NOMO-1 treated with DMSO at 0.1 percent for 48 hours (cell line): ENCODE measurements at regions not wholly inside any gene's neighbourhood (a gene's known extent, or its start where the extent isn't known, plus 50 kb on each side); places are given as distances from the start of the nearest gene placed in this dataset.
"Not testable (repeated sequence)": the region's sequence is repeated elsewhere in the genome, so short reads cannot be mapped to it uniquely, and the experiment has no call there.

Experiments
- DNase-seq: peaks from one replicate; lab custom pipeline; 2025; ENCODE audit not compliant: unreplicated experiment; lab: John Stamatoyannopoulos, UW

- DNase-seq = no peak
Measured at GRCh38 chrX:40852586-40852985, 117.2 kb upstream of the MED14 start.

GRCh38 chrX:40853004-40853815 is 117.9 kb upstream of the MED14 start:
- no peak for DNase-seq

- no peak for DNase-seq
Measured at GRCh38 chrX:40853816-40854123, 118.4 kb upstream of the MED14 start.

GRCh38 chrX:40854242-40854641 is 118.9 kb upstream of the MED14 start:
- no peak for DNase-seq

- DNase-seq = no peak
Measured at GRCh38 chrX:40855411-40855810, 120.1 kb upstream of the MED14 start.

- no peak for DNase-seq
Measured at GRCh38 chrX:40855932-40856515, 120.7 kb upstream of the MED14 start.

GRCh38 chrX:40861952-40862554 is 126.7 kb upstream of the MED14 start:
- not testable (repeated sequence) for DNase-seq

- DNase-seq = not testable (repeated sequence)
Measured at GRCh38 chrX:40863260-40863659, 127.9 kb upstream of the MED14 start.

- no peak for DNase-seq
Measured at GRCh38 chrX:40863671-40864070, 128.3 kb upstream of the MED14 start.

- no peak for DNase-seq
Measured at GRCh38 chrX:40864972-40865371, 129.6 kb upstream of the MED14 start.

GRCh38 chrX:40866893-40867292 is 131.6 kb upstream of the MED14 start:
- no peak for DNase-seq

GRCh38 chrX:40867352-40867751 is 132.0 kb upstream of the MED14 start:
- no peak for DNase-seq

- no peak for DNase-seq
Measured at GRCh38 chrX:40868868-40869267, 133.5 kb upstream of the MED14 start.

- not testable (repeated sequence) for DNase-seq
Measured at GRCh38 chrX:40870982-40871381, 135.6 kb upstream of the MED14 start.

- DNase-seq = no peak
Measured at GRCh38 chrX:40871385-40872082, 136.2 kb upstream of the MED14 start.

- no peak for DNase-seq
Measured at GRCh38 chrX:40872351-40872750, 137.0 kb upstream of the MED14 start.

GRCh38 chrX:40875476-40875875 is 140.1 kb upstream of the MED14 start:
- no peak for DNase-seq

- peak; percentile 27 for DNase-seq
Measured at GRCh38 chrX:40877887-40878286, 142.5 kb upstream of the MED14 start.

GRCh38 chrX:40878766-40879165 is 143.4 kb upstream of the MED14 start:
- no peak for DNase-seq

- not testable (repeated sequence) for DNase-seq
Measured at GRCh38 chrX:40879172-40879571, 143.8 kb upstream of the MED14 start.

GRCh38 chrX:40880712-40881111 is 145.4 kb upstream of the MED14 start:
- no peak for DNase-seq
